DND-41 (cell line): ENCODE measurements at regions not wholly inside any gene's neighbourhood (a gene's known extent, or its start where the extent isn't known, plus 50 kb on each side); places are given as distances from the start of the nearest gene placed in this dataset.

ENCODE experiments used
- ATAC-seq: fragments of 200-7000 bp; cut with Tn5 transposase; 3 replicates; pipeline ENCODE4 v1.9.1; 2021; ENCODE audit warnings: low read depth; ENCODE audit not compliant: insufficient read depth
- DNase-seq: peaks from one replicate; pipeline ENCODE4 v3.0.0-alpha.2; 2020
- H2AFZ ChIP-seq: 2 replicates; pipeline ENCODE4 v1.6.0; 2012; ENCODE audit warnings: low read depth, low read length
- H3K27ac ChIP-seq: 2 replicates; pipeline ENCODE4 v1.5.1; 2012; ENCODE audit warnings: low read length, inconsistent platforms
- H3K27me3 ChIP-seq: fragments of 200-600 bp; sonication (generic); 2 replicates; pipeline ENCODE4 v1.6.0; 2012; ENCODE audit warnings: low read length, mild to moderate bottlenecking, inconsistent platforms; ENCODE audit not compliant: insufficient read depth, poor library complexity
- H3K36me3 ChIP-seq: 2 replicates; pipeline ENCODE4 v1.5.1; 2012; ENCODE audit warnings: low read length, inconsistent platforms; ENCODE audit not compliant: insufficient read depth
- H3K4me1 ChIP-seq: 2 replicates; pipeline ENCODE4 v1.5.1; 2012; ENCODE audit warnings: mild to moderate bottlenecking, low read length; ENCODE audit not compliant: insufficient read depth
- H3K4me2 ChIP-seq: 2 replicates; pipeline ENCODE4 v1.6.0; 2012; ENCODE audit warnings: mild to moderate bottlenecking, moderate library complexity, low read length, inconsistent platforms; ENCODE audit not compliant: insufficient read depth
- H3K4me3 ChIP-seq, 2 experiments: fragments of 200-600 bp in 1 of 2; shearing (Covaris generic) in 1 of 2; 2 replicates each; pipeline ENCODE4 v1.5.1; 2012 to 2016; ENCODE audit warnings: inconsistent platforms in 2 of 2, low read length in 2 of 2, mild to moderate bottlenecking in 2 of 2, low read depth in 1 of 2, moderate library complexity in 1 of 2
- H3K79me2 ChIP-seq: 2 replicates; pipeline ENCODE4 v1.6.0; 2012; ENCODE audit warnings: low read length, inconsistent platforms; ENCODE audit not compliant: insufficient read depth
- H3K9ac ChIP-seq: 2 replicates; pipeline ENCODE4 v1.6.0; 2012; ENCODE audit warnings: low read depth, mild to moderate bottlenecking, inconsistent platforms, low read length, moderate library complexity
- H3K9me3 ChIP-seq: 2 replicates; pipeline ENCODE4 v1.5.1; 2012; ENCODE audit warnings: low read length, moderate library complexity, mild to moderate bottlenecking, inconsistent platforms; ENCODE audit not compliant: insufficient read depth, severe bottlenecking
- H4K20me1 ChIP-seq: 2 replicates; pipeline ENCODE4 v1.6.0; 2012; ENCODE audit warnings: low read length; ENCODE audit not compliant: insufficient read depth
- CTCF ChIP-seq: IDR thresholded peaks from 2 replicates; pipeline ENCODE4 v1.5.1; 2012; ENCODE audit warnings: borderline replicate concordance, low read length, moderate library complexity, mild to moderate bottlenecking; ENCODE audit not compliant: poor library complexity, severe bottlenecking; ENCODE audit errors: extremely low read depth
- EZH2 ChIP-seq: IDR thresholded peaks from 3 replicates; pipeline ENCODE4 v1.6.1; 2012; ENCODE audit warnings: borderline replicate concordance, low read depth, mild to moderate bottlenecking, moderate library complexity, low read length, inconsistent platforms; ENCODE audit not compliant: severe bottlenecking

GRCh38 chr5:175253597-175253996, 190.4 kb downstream of the DRD1 start:
- DNase-seq (no peak), ATAC-seq (no peak)
- no peak overlapping the region for H3K4me2 ChIP-seq
- H3K27me3 ChIP-seq = peaks cover 4% of the 10 kb centered on the region
- no peaks in the 10 kb centered on the region for H4K20me1 ChIP-seq
- TF ChIP-seq EZH2 (no peak), CTCF (no peak)
- H3K9ac ChIP-seq = no peak overlapping the region
- H3K4me1 ChIP-seq = no peaks in the 10 kb centered on the region
- H3K27ac ChIP-seq = no peak overlapping the region
- no peak overlapping the region for H3K4me3 ChIP-seq
- H3K79me2 ChIP-seq = no peaks in the 10 kb centered on the region
- no peaks in the 10 kb centered on the region for H3K9me3 ChIP-seq
- H3K36me3 ChIP-seq = no peaks in the 10 kb centered on the region
- no peak overlapping the region for H2AFZ ChIP-seq

DNA sequence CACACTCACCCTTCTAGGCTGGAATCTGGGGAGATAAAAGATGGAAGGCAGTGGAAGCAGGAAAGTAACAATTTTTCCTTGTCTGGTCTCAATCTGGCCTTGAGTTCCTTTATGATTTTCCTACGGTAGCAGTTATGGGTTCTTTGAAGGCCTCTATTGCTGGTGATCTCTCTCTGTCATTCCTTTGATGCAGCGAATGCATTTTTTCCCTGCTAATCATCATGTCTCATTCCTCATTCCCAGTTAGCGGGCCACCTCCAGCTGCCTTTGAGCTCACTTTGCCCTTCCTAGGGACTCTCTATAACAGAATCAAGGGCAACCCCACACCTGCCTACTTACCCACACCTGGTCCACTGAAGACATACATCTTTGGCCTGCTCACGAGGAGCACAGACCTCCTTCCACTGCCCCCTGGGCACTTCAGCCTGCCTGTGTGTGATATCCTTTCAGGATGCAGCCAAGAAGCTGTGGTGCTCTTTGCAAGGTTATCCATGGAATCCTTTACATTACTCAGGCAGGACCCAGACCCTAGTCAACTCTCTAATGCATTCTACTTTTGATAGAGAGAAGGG, 191.7 kb downstream of the DRD1 start:
- Histone ChIP-seq H3K36me3 (no peaks in the 10 kb centered on the region), H3K4me3 (no peak overlapping the region), H3K27me3 (peaks cover 4% of the 10 kb centered on the region), H3K9ac (no peak overlapping the region), H2AFZ (no peak overlapping the region), H3K79me2 (no peaks in the 10 kb centered on the region), H3K4me1 (no peaks in the 10 kb centered on the region), H4K20me1 (no peaks in the 10 kb centered on the region), H3K27ac (no peak overlapping the region), H3K9me3 (no peaks in the 10 kb centered on the region), H3K4me2 (no peak overlapping the region)
- ATAC-seq = no peak
- no peak for DNase-seq
- no peak for TF ChIP-seq CTCF
- TF ChIP-seq EZH2 = no peak

GRCh38 chr5:175250426-175250825, 193.6 kb downstream of the DRD1 start:
- no peaks in the 10 kb centered on the region for H3K4me1 ChIP-seq
- no peak overlapping the region for H3K9ac ChIP-seq
- DNase-seq (no peak), ATAC-seq (no peak)
- H3K4me2 ChIP-seq = no peak overlapping the region
- no peaks in the 10 kb centered on the region for H4K20me1 ChIP-seq
- TF ChIP-seq CTCF (no peak), EZH2 (no peak)
- no peak overlapping the region for H3K27ac ChIP-seq
- H3K27me3 ChIP-seq = peaks cover 8% of the 10 kb centered on the region
- no peaks in the 10 kb centered on the region for H3K9me3 ChIP-seq
- H3K36me3 ChIP-seq = no peaks in the 10 kb centered on the region
- no peak overlapping the region for H2AFZ ChIP-seq
- H3K4me3 ChIP-seq = no peak overlapping the region
- no peaks in the 10 kb centered on the region for H3K79me2 ChIP-seq

GRCh38 chr5:175248416-175248905, 195.5 kb downstream of the DRD1 start:
- Histone ChIP-seq H2AFZ (no peak overlapping the region), H3K27ac (no peak overlapping the region), H3K4me2 (no peak overlapping the region), H3K79me2 (no peaks in the 10 kb centered on the region), H4K20me1 (no peaks in the 10 kb centered on the region), H3K9me3 (no peaks in the 10 kb centered on the region), H3K4me1 (no peaks in the 10 kb centered on the region), H3K36me3 (no peaks in the 10 kb centered on the region), H3K4me3 (no peak overlapping the region), H3K27me3 (peaks cover 3% of the 10 kb centered on the region), H3K9ac (no peak overlapping the region)
- no peak for TF ChIP-seq CTCF
- TF ChIP-seq EZH2 = no peak
- no peak for DNase-seq
- ATAC-seq = no peak
